Upper lobe of right lung (tissue), 1 donor: ENCODE measurements at regions not wholly inside any gene's neighbourhood (a gene's known extent, or its start where the extent isn't known, plus 50 kb on each side); places are given as distances from the start of the nearest gene placed in this dataset.

ENCODE experiments used
- ATAC-seq: fragments of 200-7000 bp; cut with Tn5 transposase; one replicate; pipeline ENCODE4 v1.9.1; 2020; ENCODE audit warnings: mild to moderate bottlenecking, moderate library complexity
- DNase-seq: peaks from one replicate; pipeline ENCODE4 v3.0.0-alpha.2; 2020
- H3K27ac ChIP-seq: fragments of 200-600 bp; one replicate; pipeline ENCODE4 v1.8.0; 2022
- H3K27me3 ChIP-seq: fragments of 200-600 bp; one replicate; pipeline ENCODE4 v1.8.0; 2022; ENCODE audit warnings: mild to moderate bottlenecking
- H3K36me3 ChIP-seq: fragments of 200-600 bp; one replicate; pipeline ENCODE4 v1.8.0; 2022
- H3K4me1 ChIP-seq: fragments of 200-600 bp; one replicate; pipeline ENCODE4 v1.8.0; 2022
- H3K4me3 ChIP-seq: fragments of 200-600 bp; one replicate; pipeline ENCODE4 v1.8.0; 2022; ENCODE audit warnings: mild to moderate bottlenecking
- H3K9me3 ChIP-seq: fragments of 200-600 bp; one replicate; pipeline ENCODE4 v1.8.0; 2022
- CTCF ChIP-seq: fragments of 200-600 bp; IDR thresholded peaks from one replicate; pipeline ENCODE4 v1.8.0; 2022; ENCODE audit warnings: antibody characterized with exemption
- intact Hi-C: fragments of 100-400 bp; cut with DNase I; formaldehyde crosslinking; loops from one replicate; pipeline ENCODE4 v1.11.0; 2022
- donor health status: DM: no; HTN: yes; CAD: no; lungs with severe emphysema.

- ATAC-seq, result no peak
- DNase-seq, result no peak
- no peak for TF ChIP-seq CTCF
- Histone ChIP-seq H3K36me3 (no peaks in the 10 kb centered on the region), H3K4me1 (no peaks in the 10 kb centered on the region), H3K4me3 (no peak overlapping the region), H3K27me3 (no peaks in the 10 kb centered on the region), H3K27ac (no peak overlapping the region), H3K9me3 (no peaks in the 10 kb centered on the region)
- intact Hi-C loops, result no loop called here
Measured at GRCh38 chr4:38452542-38452941, 211.5 kb upstream of the KLF3 start.

GRCh38 chr4:38453253-38453881 is 210.6 kb upstream of the KLF3 start:
- H3K4me3 ChIP-seq, result no peak overlapping the region
- no peak for ATAC-seq
- no peaks in the 10 kb centered on the region for H3K27me3 ChIP-seq
- TF ChIP-seq CTCF, result no peak
- H3K4me1 ChIP-seq, result no peaks in the 10 kb centered on the region
- H3K27ac ChIP-seq, result no peak overlapping the region
- DNase-seq, result no peak
- no peaks in the 10 kb centered on the region for H3K9me3 ChIP-seq
- intact Hi-C loops, result no loop called here
- no peaks in the 10 kb centered on the region for H3K36me3 ChIP-seq

DNA sequence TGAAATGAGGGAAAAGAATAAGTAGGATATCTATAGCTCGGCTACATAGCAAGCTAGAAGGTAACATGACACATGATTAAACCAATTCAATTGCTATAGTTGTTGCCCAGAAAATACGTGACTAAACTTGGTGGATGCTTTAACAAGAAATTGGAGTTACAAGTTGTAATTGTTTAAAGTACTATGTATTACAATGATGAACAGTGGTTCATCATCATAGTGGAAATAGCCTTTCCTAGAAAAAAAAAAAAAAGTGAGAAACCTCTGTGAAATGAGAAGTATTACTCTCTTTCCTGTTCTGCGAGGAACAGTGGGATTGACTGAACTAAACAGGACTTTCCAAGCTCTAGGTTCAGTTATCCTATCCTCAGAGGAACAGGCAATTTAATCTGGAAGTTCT is 209.7 kb upstream of the KLF3 start:
- Histone ChIP-seq H3K4me3 (no peak overlapping the region), H3K4me1 (no peaks in the 10 kb centered on the region), H3K36me3 (no peaks in the 10 kb centered on the region), H3K27me3 (no peaks in the 10 kb centered on the region), H3K27ac (no peak overlapping the region), H3K9me3 (no peaks in the 10 kb centered on the region)
- DNase-seq (no peak), ATAC-seq (no peak)
- intact Hi-C loops, result no loop called here
- no peak for TF ChIP-seq CTCF

DNA sequence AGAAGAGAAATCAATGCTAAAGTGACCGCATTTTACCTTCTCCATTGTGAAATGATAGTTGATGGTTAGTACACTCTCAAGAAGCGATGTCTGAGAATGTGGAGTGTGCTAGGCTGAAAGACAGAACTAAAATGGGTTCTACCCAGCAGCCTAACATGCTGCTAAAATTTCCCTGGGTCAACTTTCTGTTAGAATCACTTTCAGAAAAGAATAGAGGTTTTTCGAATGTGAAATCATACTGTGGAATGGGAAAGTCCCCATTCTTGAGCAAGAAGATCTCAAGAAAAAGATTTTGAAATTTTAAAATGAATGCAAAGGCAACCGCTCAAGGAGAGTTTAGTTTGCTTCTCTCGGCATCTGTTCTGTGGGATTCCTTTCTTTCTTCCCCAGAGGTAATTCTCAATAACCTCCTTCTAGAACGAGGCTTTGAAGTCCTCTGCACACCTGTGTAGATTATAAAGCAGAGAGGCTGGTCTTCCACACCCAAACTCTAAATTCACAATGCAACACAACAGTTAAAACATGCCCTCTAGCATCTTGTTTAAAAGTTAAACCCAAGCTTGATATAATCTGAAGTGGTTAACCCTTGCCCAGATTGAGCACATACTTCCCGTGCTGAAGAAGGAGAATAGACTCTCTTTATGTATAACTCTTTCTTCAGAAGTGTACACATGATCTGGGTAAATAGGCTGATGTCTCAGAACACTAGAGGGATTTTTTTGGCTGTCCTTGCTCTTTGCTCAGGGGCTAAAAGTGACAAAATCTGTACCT is 208.7 kb upstream of the KLF3 start:
- no peaks in the 10 kb centered on the region for H3K27me3 ChIP-seq
- no peaks in the 10 kb centered on the region for H3K9me3 ChIP-seq
- H3K4me1 ChIP-seq, result no peaks in the 10 kb centered on the region
- ATAC-seq, result no peak
- no peak for DNase-seq
- no peak overlapping the region for H3K27ac ChIP-seq
- intact Hi-C loops, result no loop called here
- H3K4me3 ChIP-seq, result no peak overlapping the region
- TF ChIP-seq CTCF, result no peak
- no peaks in the 10 kb centered on the region for H3K36me3 ChIP-seq

- DNase-seq (no peak), ATAC-seq (no peak)
- no peak for TF ChIP-seq CTCF
- intact Hi-C loops, result no loop called here
- H3K27ac ChIP-seq, result no peak overlapping the region
- no peaks in the 10 kb centered on the region for H3K27me3 ChIP-seq
- H3K4me1 ChIP-seq, result no peaks in the 10 kb centered on the region
- H3K36me3 ChIP-seq, result no peaks in the 10 kb centered on the region
- H3K4me3 ChIP-seq, result no peak overlapping the region
- H3K9me3 ChIP-seq, result no peaks in the 10 kb centered on the region
Measured at GRCh38 chr4:38456096-38456495, 207.9 kb upstream of the KLF3 start.
